Fibroblast of lung (primary cell): ENCODE measurements at regions not wholly inside any gene's neighbourhood (a gene's known extent, or its start where the extent isn't known, plus 50 kb on each side); places are given as distances from the start of the nearest gene placed in this dataset.
A peak's percentile ranks its signal among the peaks of the same experiment; 100 is the strongest.

Experiments used
- DNase-seq, 2 donors: peaks; one replicate each; pipeline versions ENCODE4 v3.0.0 to v3.0.0-alpha.2; 2010; ENCODE audit warnings: low read depth in 2 of 2
- H2AFZ ChIP-seq: 2 replicates; pipeline ENCODE4 v1.5.1; 2012; ENCODE audit warnings: low read length, control low read depth, inconsistent platforms
- H3K27ac ChIP-seq: 2 replicates; pipeline ENCODE4 v1.5.1; 2011; ENCODE audit warnings: low read length, control low read depth; ENCODE audit not compliant: insufficient read depth
- H3K27me3 ChIP-seq: 2 replicates; pipeline ENCODE4 v1.5.1; 2011; ENCODE audit warnings: mild to moderate bottlenecking, low read length; ENCODE audit not compliant: control insufficient read depth, insufficient read depth
- H3K36me3 ChIP-seq: 2 replicates; pipeline ENCODE4 v1.5.1; 2011; ENCODE audit warnings: low read length; ENCODE audit not compliant: control insufficient read depth, insufficient read depth
- H3K4me1 ChIP-seq: 2 replicates; pipeline ENCODE4 v1.5.1; 2011; ENCODE audit warnings: low read length; ENCODE audit not compliant: control insufficient read depth, insufficient read depth; ENCODE audit errors: extremely low read depth
- H3K4me2 ChIP-seq: 2 replicates; pipeline ENCODE4 v1.5.1; 2011; ENCODE audit warnings: low read length, control low read depth; ENCODE audit not compliant: insufficient read depth; ENCODE audit errors: extremely low read depth
- H3K4me3 ChIP-seq, 4 experiments: fragments of 200-600 bp in 1 of 4; sonication (generic) in 1 of 4; replicated peaks in 1 of 4; 2 replicates each; pipeline ENCODE4 v1.5.1; 2011 to 2016; ENCODE audit warnings: low read length in 4 of 4, low read depth in 3 of 4, mild to moderate bottlenecking in 3 of 4, control low read depth in 2 of 4, inconsistent platforms in 1 of 4, mixed read lengths in 1 of 4; ENCODE audit not compliant: insufficient read depth in 1 of 4; ENCODE audit errors: control extremely low read depth in 1 of 4
- H3K79me2 ChIP-seq: 2 replicates; pipeline ENCODE4 v1.5.1; 2012; ENCODE audit warnings: mild to moderate bottlenecking, low read length, inconsistent platforms; ENCODE audit not compliant: control insufficient read depth, insufficient read depth
- H3K9ac ChIP-seq: 2 replicates; pipeline ENCODE4 v1.5.1; 2011; ENCODE audit warnings: mild to moderate bottlenecking, low read length, control low read depth; ENCODE audit not compliant: insufficient read depth
- H3K9me3 ChIP-seq: 2 replicates; pipeline ENCODE4 v1.5.1; 2012; ENCODE audit warnings: low read depth, low read length; ENCODE audit not compliant: control insufficient read depth, insufficient read depth
- H4K20me1 ChIP-seq: 2 replicates; pipeline ENCODE4 v1.5.1; 2011; ENCODE audit warnings: low read length; ENCODE audit not compliant: control insufficient read depth, insufficient read depth; ENCODE audit errors: extremely low read depth
- EZH2 ChIP-seq: IDR thresholded peaks from 2 replicates; pipeline ENCODE4 v1.5.1; 2012; ENCODE audit warnings: low read length, control low read depth, mild to moderate bottlenecking; ENCODE audit errors: missing control alignments
- TF ChIP-seq, protein P1 (sequence below), 2 donors: IDR thresholded peaks in 1 of 2; conservative IDR thresholded peaks in 1 of 2; 1 replicate in 1 of 2; 2 replicates in 1 of 2; pipeline ENCODE4 v1.5.1; 2011 to 2012; ENCODE audit warnings: low read length in 2 of 2, control low read depth in 1 of 2, inconsistent platforms in 1 of 2, low read depth in 1 of 2, mild to moderate bottlenecking in 1 of 2

DNA sequence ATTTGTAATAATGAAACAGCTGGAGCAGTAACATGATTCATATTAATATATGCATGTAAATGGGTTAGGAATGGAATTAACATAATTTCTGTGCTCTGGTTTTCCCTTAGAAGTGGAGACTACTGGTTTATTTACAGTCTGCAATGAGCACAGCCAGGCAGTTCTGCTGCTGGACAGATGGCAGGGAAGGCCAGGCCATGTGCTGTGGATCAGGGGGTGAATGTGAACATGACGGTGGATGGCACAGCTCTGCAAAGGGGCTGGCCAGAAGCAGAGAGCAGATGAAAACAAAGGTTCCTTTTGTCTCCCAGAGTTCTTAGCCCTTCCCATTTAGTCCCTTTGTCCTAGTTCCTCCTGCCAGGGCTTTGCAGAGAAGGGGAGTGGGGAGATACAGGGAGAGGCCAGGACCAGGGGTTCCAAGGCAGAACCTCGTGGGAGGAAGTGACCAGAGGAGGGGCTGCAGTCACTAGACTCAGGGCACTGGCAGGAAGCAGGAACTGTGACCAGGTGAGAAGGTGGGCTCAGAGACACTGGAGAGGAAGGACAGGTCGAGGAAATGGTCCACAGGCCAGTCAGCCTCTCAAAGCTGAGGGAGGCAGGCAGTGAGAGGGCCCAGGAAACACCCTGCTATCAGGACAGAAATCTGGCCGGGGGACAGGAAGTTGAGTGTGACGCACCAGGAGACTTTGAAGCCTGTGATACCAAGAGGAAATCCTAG is 112.9 kb upstream of the ATP8B1 start:
- DNase-seq: peak in 1 of 2 donors; percentile 57
- TF ChIP-seq, protein P1, sequence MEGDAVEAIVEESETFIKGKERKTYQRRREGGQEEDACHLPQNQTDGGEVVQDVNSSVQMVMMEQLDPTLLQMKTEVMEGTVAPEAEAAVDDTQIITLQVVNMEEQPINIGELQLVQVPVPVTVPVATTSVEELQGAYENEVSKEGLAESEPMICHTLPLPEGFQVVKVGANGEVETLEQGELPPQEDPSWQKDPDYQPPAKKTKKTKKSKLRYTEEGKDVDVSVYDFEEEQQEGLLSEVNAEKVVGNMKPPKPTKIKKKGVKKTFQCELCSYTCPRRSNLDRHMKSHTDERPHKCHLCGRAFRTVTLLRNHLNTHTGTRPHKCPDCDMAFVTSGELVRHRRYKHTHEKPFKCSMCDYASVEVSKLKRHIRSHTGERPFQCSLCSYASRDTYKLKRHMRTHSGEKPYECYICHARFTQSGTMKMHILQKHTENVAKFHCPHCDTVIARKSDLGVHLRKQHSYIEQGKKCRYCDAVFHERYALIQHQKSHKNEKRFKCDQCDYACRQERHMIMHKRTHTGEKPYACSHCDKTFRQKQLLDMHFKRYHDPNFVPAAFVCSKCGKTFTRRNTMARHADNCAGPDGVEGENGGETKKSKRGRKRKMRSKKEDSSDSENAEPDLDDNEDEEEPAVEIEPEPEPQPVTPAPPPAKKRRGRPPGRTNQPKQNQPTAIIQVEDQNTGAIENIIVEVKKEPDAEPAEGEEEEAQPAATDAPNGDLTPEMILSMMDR (conservative IDR thresholded peaks at IDR 0.05 in 1 of 2, IDR thresholded peaks at IDR 0.05 in 1 of 2; ENCODE audit: low read depth in 1 of 2, low read length in 2 of 2): no peak
- no peak for TF ChIP-seq EZH2
- H3K27me3 ChIP-seq: no peaks in the 10 kb centered on the region
- no peak overlapping the region for H3K4me2 ChIP-seq
- no peak overlapping the region for H3K4me3 ChIP-seq
- H3K79me2 ChIP-seq: no peaks in the 10 kb centered on the region
- H3K36me3 ChIP-seq: no peaks in the 10 kb centered on the region
- no peaks in the 10 kb centered on the region for H3K9me3 ChIP-seq
- H3K9ac ChIP-seq: no peak overlapping the region
- H3K27ac ChIP-seq: no peak overlapping the region
- H2AFZ ChIP-seq: peak overlapping the region; percentile 40
- H4K20me1 ChIP-seq: no peaks in the 10 kb centered on the region
- peaks cover 4% of the 10 kb centered on the region for H3K4me1 ChIP-seq

DNA sequence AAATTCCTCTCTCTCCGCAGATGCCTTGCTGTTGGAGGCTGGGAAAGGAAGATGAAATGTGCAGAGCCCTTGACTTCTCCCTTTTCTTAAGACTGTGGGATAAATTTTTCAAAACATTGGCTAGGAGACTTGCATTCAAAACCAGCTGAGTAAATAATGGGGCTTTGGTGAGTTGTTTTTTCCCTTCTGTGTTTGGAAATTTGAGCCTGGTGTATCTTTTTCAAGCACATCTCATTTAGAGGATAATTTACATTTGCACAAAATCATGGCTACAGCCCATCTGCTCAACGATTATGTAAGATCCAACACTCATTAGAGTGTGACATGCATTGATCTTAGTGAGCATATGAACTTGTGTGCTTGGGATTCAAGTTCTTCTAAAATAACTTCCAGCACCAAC is 112.1 kb upstream of the ATP8B1 start:
- Histone ChIP-seq H2AFZ (no peak overlapping the region), H3K4me1 (peaks cover 4% of the 10 kb centered on the region), H3K4me3 (no peak overlapping the region), H3K27me3 (no peaks in the 10 kb centered on the region), H3K4me2 (no peak overlapping the region), H3K27ac (no peak overlapping the region), H3K79me2 (no peaks in the 10 kb centered on the region), H3K9ac (no peak overlapping the region), H3K9me3 (no peaks in the 10 kb centered on the region), H3K36me3 (no peaks in the 10 kb centered on the region), H4K20me1 (no peaks in the 10 kb centered on the region)
- TF ChIP-seq EZH2: no peak
- TF ChIP-seq, protein P1 (conservative IDR thresholded peaks at IDR 0.05 in 1 of 2, IDR thresholded peaks at IDR 0.05 in 1 of 2; ENCODE audit: low read depth in 1 of 2, low read length in 2 of 2): no peak
- peak; percentile 14 to 86 for DNase-seq

DNA sequence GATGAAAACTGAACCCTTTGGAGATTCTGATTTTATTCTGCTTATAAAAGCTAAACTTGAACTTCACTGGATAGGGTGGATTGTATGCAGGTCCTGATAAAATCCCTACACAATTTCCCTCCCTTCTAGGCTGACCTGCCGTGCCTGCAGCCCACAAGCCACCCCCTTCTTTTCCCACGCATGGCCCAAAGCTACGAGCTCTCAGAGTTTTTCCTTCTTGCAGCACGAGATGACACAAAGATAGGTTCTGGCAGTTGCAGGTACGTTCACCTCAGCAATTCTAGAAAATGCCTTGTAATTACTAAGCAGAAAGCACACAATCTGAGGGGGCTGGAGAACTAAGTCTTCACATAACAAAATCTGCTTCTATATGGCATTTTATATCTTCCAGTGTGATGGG is 110.6 kb upstream of the ATP8B1 start:
- Histone ChIP-seq H3K27me3 (no peaks in the 10 kb centered on the region), H3K27ac (no peak overlapping the region), H3K9me3 (no peaks in the 10 kb centered on the region), H3K4me1 (peaks cover 4% of the 10 kb centered on the region), H2AFZ (no peak overlapping the region), H3K9ac (no peak overlapping the region), H3K79me2 (no peaks in the 10 kb centered on the region), H3K36me3 (no peaks in the 10 kb centered on the region), H3K4me3 (no peak overlapping the region), H3K4me2 (no peak overlapping the region), H4K20me1 (no peaks in the 10 kb centered on the region)
- TF ChIP-seq, protein P1 (conservative IDR thresholded peaks at IDR 0.05 in 1 of 2, IDR thresholded peaks at IDR 0.05 in 1 of 2; ENCODE audit: low read depth in 1 of 2, low read length in 2 of 2): no peak
- no peak for TF ChIP-seq EZH2
- DNase-seq: no peak
